Upper lobe of right lung (tissue), 1 donor: ENCODE measurements at regions not wholly inside any gene's neighbourhood (a gene's known extent, or its start where the extent isn't known, plus 50 kb on each side); places are given as distances from the start of the nearest gene placed in this dataset. TPM values are rescaled to one million over a fixed set of nuclear protein-coding genes. Genes with fewer than 3 reads are reported as not detected.
A peak's percentile ranks its signal among the peaks of the same experiment; 100 is the strongest.

Source experiments
- ATAC-seq: fragments of 200-7000 bp; cut with Tn5 transposase; one replicate; pipeline ENCODE4 v1.9.1; 2020; ENCODE audit warnings: mild to moderate bottlenecking, moderate library complexity
- DNase-seq: peaks from one replicate; pipeline ENCODE4 v3.0.0-alpha.2; 2020
- H3K27ac ChIP-seq: fragments of 200-600 bp; one replicate; pipeline ENCODE4 v1.8.0; 2022
- H3K27me3 ChIP-seq: fragments of 200-600 bp; one replicate; pipeline ENCODE4 v1.8.0; 2022; ENCODE audit warnings: mild to moderate bottlenecking
- H3K36me3 ChIP-seq: fragments of 200-600 bp; one replicate; pipeline ENCODE4 v1.8.0; 2022
- H3K4me1 ChIP-seq: fragments of 200-600 bp; one replicate; pipeline ENCODE4 v1.8.0; 2022
- H3K4me3 ChIP-seq: fragments of 200-600 bp; one replicate; pipeline ENCODE4 v1.8.0; 2022; ENCODE audit warnings: mild to moderate bottlenecking
- H3K9me3 ChIP-seq: fragments of 200-600 bp; one replicate; pipeline ENCODE4 v1.8.0; 2022
- CTCF ChIP-seq: fragments of 200-600 bp; IDR thresholded peaks from one replicate; pipeline ENCODE4 v1.8.0; 2022; ENCODE audit warnings: antibody characterized with exemption
- intact Hi-C: fragments of 100-400 bp; cut with DNase I; formaldehyde crosslinking; loops from one replicate; pipeline ENCODE4 v1.11.0; 2022
- microRNA-seq: library from miRNA; unstranded; fragments of <30 nt; microRNA quantifications from one replicate; pipeline ENCODE4 v1.2.0, GENCODE V29; 2020; ENCODE audit warnings: borderline microRNAs expressed
- donor health status: DM: no; HTN: yes; CAD: no; lungs with severe emphysema.

- Histone ChIP-seq H3K9me3 (no peaks in the 10 kb centered on the region), H3K4me3 (no peak overlapping the region), H3K27ac (no peak overlapping the region), H3K4me1 (no peaks in the 10 kb centered on the region), H3K27me3 (no peaks in the 10 kb centered on the region), H3K36me3 (no peaks in the 10 kb centered on the region)
- intact Hi-C loops: no loop called here
- ATAC-seq (no peak), DNase-seq (no peak)
- no peak for TF ChIP-seq CTCF
Measured at GRCh38 chrX:73903941-73904340, 51.4 kb upstream of the XIST start.

Small RNAs in the stretch of these regions (microRNA-seq; reads per million reads assigned to microRNA genes)
- gene MIR374B (not detected), gene MIR374C (not detected), gene MIR421 (114 reads per million, percentile 67 among the genes with 10 or more reads in this experiment)
